HEK293 (cell line): ENCODE measurements at regions not wholly inside any gene's neighbourhood (a gene's known extent, or its start where the extent isn't known, plus 50 kb on each side); places are given as distances from the start of the nearest gene placed in this dataset.

Experiments
- CTCF ChIA-PET: fragments of 350-600 bp; formaldehyde crosslinking; extraction: SDS; loops from one replicate; lab custom pipeline; 2021; ENCODE audit warnings: antibody characterized with exemption; lab: Yijun Ruan, JAX
- POLR2A ChIA-PET: fragments of 300-600 bp; formaldehyde crosslinking; extraction: SDS; loops from one replicate; lab custom pipeline; 2020; ENCODE audit warnings: antibody characterized with exemption, inconsistent platforms; lab: Yijun Ruan, JAX
- H3K27ac ChIP-seq: fragments of 200-500 bp; sonication (Bioruptor generic); 2 replicates; pipeline ENCODE4 v1.5.1; 2014; ENCODE audit warnings: low read depth, low read length, control low read depth, inconsistent platforms; ENCODE audit errors: extremely low read depth
- H3K36me3 ChIP-seq, 2 experiments: fragments of 200-500 bp in 1 of 2; sonication (Bioruptor generic) in 1 of 2; 1 replicate in 1 of 2; 2 replicates in 1 of 2; pipeline ENCODE4 v1.5.1; 2014 to 2017; ENCODE audit warnings: inconsistent platforms in 2 of 2, low read length in 2 of 2; ENCODE audit not compliant: control insufficient read depth in 2 of 2, insufficient read depth in 1 of 2
- H3K4me1 ChIP-seq: fragments of 200-500 bp; sonication (Bioruptor generic); 2 replicates; pipeline ENCODE4 v1.5.1; 2014; ENCODE audit warnings: mild to moderate bottlenecking, low read length, inconsistent platforms; ENCODE audit not compliant: control insufficient read depth, insufficient read depth
- H3K4me3 ChIP-seq: 2 replicates; pipeline ENCODE4 v1.5.1; 2011; ENCODE audit warnings: low read depth, mild to moderate bottlenecking, control low read depth, low read length, moderate library complexity
- H3K9me3 ChIP-seq: fragments of 200-500 bp; sonication (Bioruptor generic); 2 replicates; pipeline ENCODE4 v1.5.1; 2014; ENCODE audit warnings: low read depth, low read length, inconsistent platforms; ENCODE audit not compliant: control insufficient read depth, insufficient read depth
- ATF2 ChIP-seq: fragments of 450-650 bp; formaldehyde crosslinking; IDR thresholded peaks from 2 replicates; pipeline ENCODE4 v1.5.1; 2016; ENCODE audit warnings: missing biosample characterization, missing genetic modification characterization, low read depth
- KLF9 ChIP-seq: fragments of 450-650 bp; formaldehyde crosslinking; IDR thresholded peaks from 2 replicates; pipeline ENCODE4 v1.5.1; 2016; ENCODE audit warnings: missing biosample characterization, missing genetic modification characterization, low read depth
- MYNN ChIP-seq: fragments of 450-650 bp; formaldehyde crosslinking; IDR thresholded peaks from 2 replicates; pipeline ENCODE4 v1.5.1; 2016; ENCODE audit warnings: missing biosample characterization, missing genetic modification characterization, borderline replicate concordance
- RBAK ChIP-seq: fragments of 450-650 bp; formaldehyde crosslinking; IDR thresholded peaks from 2 replicates; pipeline ENCODE4 v1.5.1; 2016; ENCODE audit warnings: missing biosample characterization, missing genetic modification characterization
- SALL2 ChIP-seq: fragments of 450-650 bp; formaldehyde crosslinking; IDR thresholded peaks from 2 replicates; pipeline ENCODE4 v1.5.0; 2017; ENCODE audit warnings: missing biosample characterization, mild to moderate bottlenecking, missing genetic modification characterization, borderline replicate concordance
- SP3 ChIP-seq: fragments of 450-650 bp; formaldehyde crosslinking; IDR thresholded peaks from 2 replicates; pipeline ENCODE4 v1.5.1; 2016; ENCODE audit warnings: missing biosample characterization, missing genetic modification characterization
- ZBTB48 ChIP-seq: fragments of 450-650 bp; formaldehyde crosslinking; IDR thresholded peaks from 2 replicates; pipeline ENCODE4 v1.5.1; 2016; ENCODE audit warnings: missing biosample characterization, missing genetic modification characterization
- ZBTB8A ChIP-seq: fragments of 450-650 bp; formaldehyde crosslinking; IDR thresholded peaks from 2 replicates; pipeline ENCODE4 v1.5.1; 2016; ENCODE audit warnings: missing biosample characterization, missing genetic modification characterization
- ZFP37 ChIP-seq: fragments of 450-650 bp; formaldehyde crosslinking; IDR thresholded peaks from 2 replicates; pipeline ENCODE4 v1.5.1; 2016; ENCODE audit warnings: missing biosample characterization, missing genetic modification characterization
- ZNF10 ChIP-seq: fragments of 450-650 bp; formaldehyde crosslinking; IDR thresholded peaks from 2 replicates; pipeline ENCODE4 v1.5.1; 2017; ENCODE audit warnings: missing biosample characterization, missing genetic modification characterization
- ZNF155 ChIP-seq: fragments of 450-650 bp; formaldehyde crosslinking; IDR thresholded peaks from 2 replicates; pipeline ENCODE4 v1.5.1; 2016; ENCODE audit warnings: missing biosample characterization, missing genetic modification characterization
- ZNF174 ChIP-seq: fragments of 450-650 bp; formaldehyde crosslinking; IDR thresholded peaks from 2 replicates; pipeline ENCODE4 v1.5.0; 2017; ENCODE audit warnings: missing biosample characterization, mild to moderate bottlenecking, missing genetic modification characterization
- ZNF19 ChIP-seq: fragments of 450-650 bp; formaldehyde crosslinking; IDR thresholded peaks from 2 replicates; pipeline ENCODE4; 2016; ENCODE audit warnings: missing biosample characterization, missing genetic modification characterization, low read depth
- ZNF280D ChIP-seq: fragments of 450-650 bp; formaldehyde crosslinking; IDR thresholded peaks from 2 replicates; pipeline ENCODE4 v1.5.1; 2016; ENCODE audit warnings: missing biosample characterization, missing genetic modification characterization
- ZNF335 ChIP-seq: fragments of 450-650 bp; formaldehyde crosslinking; conservative IDR thresholded peaks from 2 replicates; pipeline ENCODE4 v1.5.1; 2016; ENCODE audit warnings: missing biosample characterization, missing genetic modification characterization
- ZNF555 ChIP-seq: fragments of 450-650 bp; formaldehyde crosslinking; conservative IDR thresholded peaks from 2 replicates; pipeline ENCODE4 v1.5.1; 2017; ENCODE audit warnings: missing biosample characterization, mild to moderate bottlenecking, missing genetic modification characterization, inconsistent platforms
- ZNF626 ChIP-seq: fragments of 450-650 bp; sonication (Bioruptor Pico); formaldehyde crosslinking; IDR thresholded peaks from 2 replicates; pipeline ENCODE4 v1.5.1; 2018; ENCODE audit warnings: missing biosample characterization, missing genetic modification characterization, inconsistent platforms
- ZNF670 ChIP-seq: fragments of 450-650 bp; formaldehyde crosslinking; IDR thresholded peaks from 2 replicates; pipeline ENCODE4 v1.5.1; 2016; ENCODE audit warnings: missing biosample characterization, missing genetic modification characterization, low read depth
- ZNF701 ChIP-seq: fragments of 450-650 bp; formaldehyde crosslinking; IDR thresholded peaks from 2 replicates; pipeline ENCODE4 v1.5.1; 2016; ENCODE audit warnings: missing biosample characterization, missing genetic modification characterization
- TF ChIP-seq, protein P1 (sequence below): fragments of 450-650 bp; formaldehyde crosslinking; IDR thresholded peaks from 2 replicates; pipeline ENCODE4 v1.5.1; 2016; ENCODE audit warnings: missing biosample characterization, missing genetic modification characterization
- TF ChIP-seq, protein P2 (sequence below): fragments of 450-650 bp; formaldehyde crosslinking; IDR thresholded peaks from 2 replicates; pipeline ENCODE4 v1.5.1; 2016; ENCODE audit warnings: missing biosample characterization, missing genetic modification characterization

DNA sequence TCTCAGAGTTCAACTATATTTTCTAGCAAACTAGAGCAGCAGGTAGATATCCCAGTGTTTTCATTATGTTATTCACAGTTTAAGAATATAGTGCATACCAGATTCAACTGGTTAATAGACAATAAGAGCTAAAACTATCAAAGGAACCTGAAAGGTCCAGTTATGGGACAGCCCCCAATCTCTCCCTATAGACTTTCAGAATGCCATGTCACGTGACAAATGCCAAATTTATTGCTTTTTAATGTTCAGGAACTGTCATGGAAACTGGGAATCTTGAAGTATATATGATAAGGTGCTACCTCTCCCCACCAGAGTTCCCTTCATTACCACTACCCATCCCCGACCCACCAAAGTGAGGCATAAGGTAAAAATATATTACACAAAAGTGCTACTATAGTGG, 629.0 kb upstream of the SEMA6A start (continued):
- TF ChIP-seq, protein P1, sequence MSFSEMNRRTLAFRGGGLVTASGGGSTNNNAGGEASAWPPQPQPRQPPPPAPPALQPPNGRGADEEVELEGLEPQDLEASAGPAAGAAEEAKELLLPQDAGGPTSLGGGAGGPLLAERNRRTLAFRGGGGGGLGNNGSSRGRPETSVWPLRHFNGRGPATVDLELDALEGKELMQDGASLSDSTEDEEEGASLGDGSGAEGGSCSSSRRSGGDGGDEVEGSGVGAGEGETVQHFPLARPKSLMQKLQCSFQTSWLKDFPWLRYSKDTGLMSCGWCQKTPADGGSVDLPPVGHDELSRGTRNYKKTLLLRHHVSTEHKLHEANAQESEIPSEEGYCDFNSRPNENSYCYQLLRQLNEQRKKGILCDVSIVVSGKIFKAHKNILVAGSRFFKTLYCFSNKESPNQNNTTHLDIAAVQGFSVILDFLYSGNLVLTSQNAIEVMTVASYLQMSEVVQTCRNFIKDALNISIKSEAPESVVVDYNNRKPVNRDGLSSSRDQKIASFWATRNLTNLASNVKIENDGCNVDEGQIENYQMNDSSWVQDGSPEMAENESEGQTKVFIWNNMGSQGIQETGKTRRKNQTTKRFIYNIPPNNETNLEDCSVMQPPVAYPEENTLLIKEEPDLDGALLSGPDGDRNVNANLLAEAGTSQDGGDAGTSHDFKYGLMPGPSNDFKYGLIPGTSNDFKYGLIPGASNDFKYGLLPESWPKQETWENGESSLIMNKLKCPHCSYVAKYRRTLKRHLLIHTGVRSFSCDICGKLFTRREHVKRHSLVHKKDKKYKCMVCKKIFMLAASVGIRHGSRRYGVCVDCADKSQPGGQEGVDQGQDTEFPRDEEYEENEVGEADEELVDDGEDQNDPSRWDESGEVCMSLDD = no peak
- TF ChIP-seq, protein P2, sequence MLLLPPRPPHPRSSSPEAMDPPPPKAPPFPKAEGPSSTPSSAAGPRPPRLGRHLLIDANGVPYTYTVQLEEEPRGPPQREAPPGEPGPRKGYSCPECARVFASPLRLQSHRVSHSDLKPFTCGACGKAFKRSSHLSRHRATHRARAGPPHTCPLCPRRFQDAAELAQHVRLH (tag by site-specific recombination) = no peak
- TF ChIP-seq ZNF335 (tag by site-specific recombination) (no peak), ZNF626 (no peak)

GRCh38 chr5:117201001-117201400, 626.4 kb upstream of the SEMA6A start:
- no peak overlapping the region for H3K27ac ChIP-seq
- CTCF ChIA-PET = no interaction called here
- H3K9me3 ChIP-seq = no peaks in the 10 kb centered on the region
- TF ChIP-seq ZNF155 (tag by site-specific recombination) = no peak
- TF ChIP-seq ZNF701 (tag by site-specific recombination) = no peak
- TF ChIP-seq ZBTB8A = no peak
- no peak for TF ChIP-seq ZNF19 (tag by site-specific recombination)
- TF ChIP-seq ZNF10 (tag by site-specific recombination) = no peak
- TF ChIP-seq MYNN = no peak
- no peak for TF ChIP-seq ZNF174 (tag by site-specific recombination)
- TF ChIP-seq ZNF670 (tag by site-specific recombination) = no peak
- TF ChIP-seq ZFP37 (tag by site-specific recombination) = no peak
- TF ChIP-seq RBAK = no peak
- TF ChIP-seq ZNF555 (tag by site-specific recombination) = no peak
- TF ChIP-seq KLF9 (tag by site-specific recombination) = no peak
- TF ChIP-seq ZNF280D (tag by site-specific recombination) = no peak
- no peak for TF ChIP-seq ATF2 (tag by site-specific recombination)
- TF ChIP-seq SALL2 (tag by site-specific recombination) = no peak
- no peak for TF ChIP-seq ZBTB48 (tag by site-specific recombination)
- TF ChIP-seq SP3 (tag by site-specific recombination) = no peak
- TF ChIP-seq, all 188 proteins: peak for 0
- Histone ChIP-seq H3K36me3 (no peaks in the 10 kb centered on the region), H3K4me3 (no peak overlapping the region), H3K4me1 (no peaks in the 10 kb centered on the region)
- POLR2A ChIA-PET = no interaction called here
